GM23338 (cell line): ENCODE measurements at regions not wholly inside any gene's neighbourhood (a gene's known extent, or its start where the extent isn't known, plus 50 kb on each side); places are given as distances from the start of the nearest gene placed in this dataset.

ENCODE experiments used
- ATAC-seq: fragments of 200-7000 bp; cut with Tn5 transposase; 3 replicates; pipeline ENCODE4 v1.9.1; 2020
- DNase-seq: peaks from one replicate; pipeline ENCODE4 v3.0.0-alpha.2; 2015; ENCODE audit warnings: low spot score
- H2AFZ ChIP-seq: fragments of 200-600 bp; sonication (generic); 2 replicates; pipeline ENCODE4 v1.8.0; 2016; ENCODE audit warnings: antibody characterized with exemption, mild to moderate bottlenecking, moderate library complexity
- H3F3A ChIP-seq: fragments of 200-600 bp; sonication (generic); replicated peaks from 2 replicates; pipeline ENCODE4 v1.8.0; 2017; ENCODE audit warnings: antibody characterized with exemption, mixed run types, low read depth
- H3K27ac ChIP-seq: fragments of 200-600 bp; sonication (generic); 2 replicates; pipeline ENCODE4 v1.6.1; 2016; ENCODE audit warnings: low read depth
- H3K27me3 ChIP-seq: fragments of 200-600 bp; sonication (generic); 2 replicates; pipeline ENCODE4 v1.8.0; 2016; ENCODE audit warnings: mild to moderate bottlenecking, mixed run types, moderate library complexity; ENCODE audit not compliant: insufficient read depth
- H3K36me3 ChIP-seq: fragments of 200-600 bp; sonication (generic); 2 replicates; pipeline ENCODE4 v1.8.0; 2016; ENCODE audit warnings: mild to moderate bottlenecking; ENCODE audit not compliant: insufficient read depth
- H3K4me1 ChIP-seq: fragments of 200-600 bp; sonication (generic); 2 replicates; pipeline ENCODE4 v1.8.0; 2016; ENCODE audit warnings: mild to moderate bottlenecking, moderate library complexity; ENCODE audit not compliant: insufficient read depth
- H3K4me2 ChIP-seq: fragments of 200-600 bp; sonication (generic); 2 replicates; pipeline ENCODE4 v1.7.1; 2017; ENCODE audit warnings: mixed run types
- H3K4me3 ChIP-seq: fragments of 200-600 bp; sonication (generic); 2 replicates; pipeline ENCODE4 v1.6.1; 2016; ENCODE audit warnings: mixed run types
- H3K79me2 ChIP-seq: fragments of 200-600 bp; sonication (generic); replicated peaks from 2 replicates; pipeline ENCODE4 v1.8.0; 2017; ENCODE audit warnings: mild to moderate bottlenecking; ENCODE audit not compliant: insufficient read depth
- H3K9me2 ChIP-seq: fragments of 200-600 bp; sonication (generic); 2 replicates; pipeline ENCODE4 v1.8.0; 2017; ENCODE audit not compliant: insufficient read depth
- H4K20me1 ChIP-seq: fragments of 200-600 bp; sonication (generic); replicated peaks from 2 replicates; pipeline ENCODE4 v1.8.0; 2017; ENCODE audit warnings: mild to moderate bottlenecking; ENCODE audit not compliant: insufficient read depth
- H3K27ac Mint-ChIP-seq: 2 replicates; pipeline ENCODE4 v1.8.0; 2020; ENCODE audit warnings: inconsistent platforms, mild to moderate bottlenecking, moderate library complexity, mixed read lengths
- H3K27me3 Mint-ChIP-seq: 3 replicates; pipeline ENCODE4 v1.8.0; 2022; ENCODE audit warnings: low read depth, mild to moderate bottlenecking, moderate library complexity, mixed read lengths, inconsistent platforms; ENCODE audit not compliant: insufficient read depth, poor library complexity
- H3K36me3 Mint-ChIP-seq: 3 replicates; pipeline ENCODE4 v1.8.0; 2021; ENCODE audit warnings: low read depth, mild to moderate bottlenecking, inconsistent platforms, moderate library complexity, mixed read lengths
- H3K4me1 Mint-ChIP-seq: 3 replicates; pipeline ENCODE4 v1.8.0; 2020; ENCODE audit warnings: mild to moderate bottlenecking, inconsistent platforms, mixed read lengths
- H3K4me3 Mint-ChIP-seq: 3 replicates; pipeline ENCODE4 v1.8.0; 2021; ENCODE audit warnings: moderate library complexity, mild to moderate bottlenecking, inconsistent platforms, mixed read lengths
- H3K9me3 Mint-ChIP-seq: 3 replicates; pipeline ENCODE4 v1.8.0; 2020; ENCODE audit warnings: moderate library complexity, mild to moderate bottlenecking, inconsistent platforms, mixed read lengths
- EZH2phosphoT487 ChIP-seq: fragments of 200-600 bp; sonication (generic); IDR thresholded peaks from one replicate; pipeline ENCODE4 v1.8.1; 2018; ENCODE audit warnings: antibody characterized with exemption; ENCODE audit not compliant: unreplicated experiment
- JUNB ChIP-seq: IDR thresholded peaks from one replicate; pipeline ENCODE4 v1.6.1; 2016; ENCODE audit warnings: antibody characterized with exemption; ENCODE audit not compliant: unreplicated experiment
- STAT1 ChIP-seq: IDR thresholded peaks from one replicate; pipeline ENCODE4 v1.6.1; 2016; ENCODE audit warnings: antibody characterized with exemption; ENCODE audit not compliant: unreplicated experiment
- ZNF114 ChIP-seq: fragments of 250-450 bp; sonication (Bioruptor Pico); IDR thresholded peaks from 2 replicates; pipeline ENCODE4 v1.5.0; 2020; ENCODE audit warnings: mild to moderate bottlenecking, moderate library complexity
- TF ChIP-seq, protein P1 (sequence below), 2 experiments: fragments of 200-600 bp in 1 of 2; sonication (generic) in 1 of 2; conservative IDR thresholded peaks; 2 replicates each; pipeline versions ENCODE4 v1.5.1 to v1.6.1; 2016 to 2017; ENCODE audit warnings: antibody characterized with exemption in 2 of 2, low read depth in 2 of 2, mild to moderate bottlenecking in 2 of 2, moderate library complexity in 1 of 2
- TF ChIP-seq, protein P2 (sequence below): IDR thresholded peaks from 2 replicates; pipeline ENCODE4 v1.6.1; 2016; ENCODE audit warnings: antibody characterized with exemption
- TF ChIP-seq, protein P3 (sequence below): fragments of 250-450 bp; sonication (Bioruptor Pico); IDR thresholded peaks from 2 replicates; pipeline ENCODE4 v1.5.0; 2020; ENCODE audit warnings: mild to moderate bottlenecking, moderate library complexity

DNA sequence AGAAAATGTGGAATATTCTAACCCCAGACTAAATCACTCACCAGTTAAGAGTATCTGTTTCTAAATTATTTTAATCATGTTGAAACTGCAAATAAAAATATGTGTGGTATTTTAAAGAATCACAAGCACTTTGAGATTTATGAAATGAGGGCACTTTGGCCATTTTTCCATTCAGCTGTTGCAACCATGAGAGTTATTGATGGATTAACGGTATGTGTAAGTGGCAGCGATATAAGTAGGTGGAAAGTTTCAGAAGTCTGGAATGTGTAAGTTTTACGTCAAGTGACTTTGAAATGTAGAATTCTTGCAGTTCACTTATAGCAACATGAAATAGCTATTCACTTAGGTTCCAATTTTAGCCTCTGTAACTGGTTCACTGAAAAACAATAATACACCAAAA is 905.1 kb upstream of the SLIT2 start (continued):
- TF ChIP-seq, protein P1, sequence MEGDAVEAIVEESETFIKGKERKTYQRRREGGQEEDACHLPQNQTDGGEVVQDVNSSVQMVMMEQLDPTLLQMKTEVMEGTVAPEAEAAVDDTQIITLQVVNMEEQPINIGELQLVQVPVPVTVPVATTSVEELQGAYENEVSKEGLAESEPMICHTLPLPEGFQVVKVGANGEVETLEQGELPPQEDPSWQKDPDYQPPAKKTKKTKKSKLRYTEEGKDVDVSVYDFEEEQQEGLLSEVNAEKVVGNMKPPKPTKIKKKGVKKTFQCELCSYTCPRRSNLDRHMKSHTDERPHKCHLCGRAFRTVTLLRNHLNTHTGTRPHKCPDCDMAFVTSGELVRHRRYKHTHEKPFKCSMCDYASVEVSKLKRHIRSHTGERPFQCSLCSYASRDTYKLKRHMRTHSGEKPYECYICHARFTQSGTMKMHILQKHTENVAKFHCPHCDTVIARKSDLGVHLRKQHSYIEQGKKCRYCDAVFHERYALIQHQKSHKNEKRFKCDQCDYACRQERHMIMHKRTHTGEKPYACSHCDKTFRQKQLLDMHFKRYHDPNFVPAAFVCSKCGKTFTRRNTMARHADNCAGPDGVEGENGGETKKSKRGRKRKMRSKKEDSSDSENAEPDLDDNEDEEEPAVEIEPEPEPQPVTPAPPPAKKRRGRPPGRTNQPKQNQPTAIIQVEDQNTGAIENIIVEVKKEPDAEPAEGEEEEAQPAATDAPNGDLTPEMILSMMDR (conservative IDR thresholded peaks at IDR 0.05; ENCODE audit: low read depth in 2 of 2), result no peak
- TF ChIP-seq EZH2phosphoT487 (no peak), ZNF114 (CRISPR knock-in tag) (no peak), STAT1 (no peak)
- TF ChIP-seq, protein P2, sequence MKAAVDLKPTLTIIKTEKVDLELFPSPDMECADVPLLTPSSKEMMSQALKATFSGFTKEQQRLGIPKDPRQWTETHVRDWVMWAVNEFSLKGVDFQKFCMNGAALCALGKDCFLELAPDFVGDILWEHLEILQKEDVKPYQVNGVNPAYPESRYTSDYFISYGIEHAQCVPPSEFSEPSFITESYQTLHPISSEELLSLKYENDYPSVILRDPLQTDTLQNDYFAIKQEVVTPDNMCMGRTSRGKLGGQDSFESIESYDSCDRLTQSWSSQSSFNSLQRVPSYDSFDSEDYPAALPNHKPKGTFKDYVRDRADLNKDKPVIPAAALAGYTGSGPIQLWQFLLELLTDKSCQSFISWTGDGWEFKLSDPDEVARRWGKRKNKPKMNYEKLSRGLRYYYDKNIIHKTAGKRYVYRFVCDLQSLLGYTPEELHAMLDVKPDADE, result no peak

DNA sequence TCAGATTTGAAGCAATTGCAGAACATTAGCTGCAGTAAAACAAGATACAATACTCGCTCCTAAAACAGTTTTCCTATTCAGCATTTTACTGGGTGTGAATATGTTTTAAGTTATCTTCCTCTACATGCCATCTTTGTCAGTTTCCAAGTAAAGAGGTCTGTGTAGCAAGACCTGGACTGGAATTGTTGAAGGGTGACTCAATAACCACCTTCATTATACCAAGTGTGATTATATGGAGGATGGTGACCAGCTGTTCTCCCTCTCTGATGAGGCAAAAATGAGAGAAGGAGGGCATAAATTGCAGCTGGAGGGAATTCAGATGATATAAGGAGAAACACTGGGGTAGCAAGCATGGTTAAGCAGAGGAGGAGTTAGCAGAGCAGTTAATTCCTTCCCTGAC is 922.1 kb upstream of the SLIT2 start:
- Histone ChIP-seq H3K4me1 (no peaks in the 10 kb centered on the region), H3K4me2 (no peak overlapping the region), H3K4me3 (no peak overlapping the region), H3K9me2 (no peaks in the 10 kb centered on the region), H3K27ac (no peak overlapping the region), H2AFZ (no peak overlapping the region), H3K79me2 (no peaks in the 10 kb centered on the region), H4K20me1 (no peaks in the 10 kb centered on the region), H3F3A (no peaks in the 10 kb centered on the region), H3K36me3 (no peaks in the 10 kb centered on the region), H3K27me3 (no peaks in the 10 kb centered on the region)
- Mint-ChIP-seq H3K27ac (no peak overlapping the region), H3K4me3 (no peak overlapping the region), H3K36me3 (no peaks in the 10 kb centered on the region), H3K27me3 (no peaks in the 10 kb centered on the region), H3K9me3 (no peaks in the 10 kb centered on the region), H3K4me1 (no peaks in the 10 kb centered on the region)
- ATAC-seq (no peak), DNase-seq (no peak)
- TF ChIP-seq, protein P1 (conservative IDR thresholded peaks at IDR 0.05; ENCODE audit: low read depth in 2 of 2), result no peak
- TF ChIP-seq JUNB, result no peak
- TF ChIP-seq, protein P3, sequence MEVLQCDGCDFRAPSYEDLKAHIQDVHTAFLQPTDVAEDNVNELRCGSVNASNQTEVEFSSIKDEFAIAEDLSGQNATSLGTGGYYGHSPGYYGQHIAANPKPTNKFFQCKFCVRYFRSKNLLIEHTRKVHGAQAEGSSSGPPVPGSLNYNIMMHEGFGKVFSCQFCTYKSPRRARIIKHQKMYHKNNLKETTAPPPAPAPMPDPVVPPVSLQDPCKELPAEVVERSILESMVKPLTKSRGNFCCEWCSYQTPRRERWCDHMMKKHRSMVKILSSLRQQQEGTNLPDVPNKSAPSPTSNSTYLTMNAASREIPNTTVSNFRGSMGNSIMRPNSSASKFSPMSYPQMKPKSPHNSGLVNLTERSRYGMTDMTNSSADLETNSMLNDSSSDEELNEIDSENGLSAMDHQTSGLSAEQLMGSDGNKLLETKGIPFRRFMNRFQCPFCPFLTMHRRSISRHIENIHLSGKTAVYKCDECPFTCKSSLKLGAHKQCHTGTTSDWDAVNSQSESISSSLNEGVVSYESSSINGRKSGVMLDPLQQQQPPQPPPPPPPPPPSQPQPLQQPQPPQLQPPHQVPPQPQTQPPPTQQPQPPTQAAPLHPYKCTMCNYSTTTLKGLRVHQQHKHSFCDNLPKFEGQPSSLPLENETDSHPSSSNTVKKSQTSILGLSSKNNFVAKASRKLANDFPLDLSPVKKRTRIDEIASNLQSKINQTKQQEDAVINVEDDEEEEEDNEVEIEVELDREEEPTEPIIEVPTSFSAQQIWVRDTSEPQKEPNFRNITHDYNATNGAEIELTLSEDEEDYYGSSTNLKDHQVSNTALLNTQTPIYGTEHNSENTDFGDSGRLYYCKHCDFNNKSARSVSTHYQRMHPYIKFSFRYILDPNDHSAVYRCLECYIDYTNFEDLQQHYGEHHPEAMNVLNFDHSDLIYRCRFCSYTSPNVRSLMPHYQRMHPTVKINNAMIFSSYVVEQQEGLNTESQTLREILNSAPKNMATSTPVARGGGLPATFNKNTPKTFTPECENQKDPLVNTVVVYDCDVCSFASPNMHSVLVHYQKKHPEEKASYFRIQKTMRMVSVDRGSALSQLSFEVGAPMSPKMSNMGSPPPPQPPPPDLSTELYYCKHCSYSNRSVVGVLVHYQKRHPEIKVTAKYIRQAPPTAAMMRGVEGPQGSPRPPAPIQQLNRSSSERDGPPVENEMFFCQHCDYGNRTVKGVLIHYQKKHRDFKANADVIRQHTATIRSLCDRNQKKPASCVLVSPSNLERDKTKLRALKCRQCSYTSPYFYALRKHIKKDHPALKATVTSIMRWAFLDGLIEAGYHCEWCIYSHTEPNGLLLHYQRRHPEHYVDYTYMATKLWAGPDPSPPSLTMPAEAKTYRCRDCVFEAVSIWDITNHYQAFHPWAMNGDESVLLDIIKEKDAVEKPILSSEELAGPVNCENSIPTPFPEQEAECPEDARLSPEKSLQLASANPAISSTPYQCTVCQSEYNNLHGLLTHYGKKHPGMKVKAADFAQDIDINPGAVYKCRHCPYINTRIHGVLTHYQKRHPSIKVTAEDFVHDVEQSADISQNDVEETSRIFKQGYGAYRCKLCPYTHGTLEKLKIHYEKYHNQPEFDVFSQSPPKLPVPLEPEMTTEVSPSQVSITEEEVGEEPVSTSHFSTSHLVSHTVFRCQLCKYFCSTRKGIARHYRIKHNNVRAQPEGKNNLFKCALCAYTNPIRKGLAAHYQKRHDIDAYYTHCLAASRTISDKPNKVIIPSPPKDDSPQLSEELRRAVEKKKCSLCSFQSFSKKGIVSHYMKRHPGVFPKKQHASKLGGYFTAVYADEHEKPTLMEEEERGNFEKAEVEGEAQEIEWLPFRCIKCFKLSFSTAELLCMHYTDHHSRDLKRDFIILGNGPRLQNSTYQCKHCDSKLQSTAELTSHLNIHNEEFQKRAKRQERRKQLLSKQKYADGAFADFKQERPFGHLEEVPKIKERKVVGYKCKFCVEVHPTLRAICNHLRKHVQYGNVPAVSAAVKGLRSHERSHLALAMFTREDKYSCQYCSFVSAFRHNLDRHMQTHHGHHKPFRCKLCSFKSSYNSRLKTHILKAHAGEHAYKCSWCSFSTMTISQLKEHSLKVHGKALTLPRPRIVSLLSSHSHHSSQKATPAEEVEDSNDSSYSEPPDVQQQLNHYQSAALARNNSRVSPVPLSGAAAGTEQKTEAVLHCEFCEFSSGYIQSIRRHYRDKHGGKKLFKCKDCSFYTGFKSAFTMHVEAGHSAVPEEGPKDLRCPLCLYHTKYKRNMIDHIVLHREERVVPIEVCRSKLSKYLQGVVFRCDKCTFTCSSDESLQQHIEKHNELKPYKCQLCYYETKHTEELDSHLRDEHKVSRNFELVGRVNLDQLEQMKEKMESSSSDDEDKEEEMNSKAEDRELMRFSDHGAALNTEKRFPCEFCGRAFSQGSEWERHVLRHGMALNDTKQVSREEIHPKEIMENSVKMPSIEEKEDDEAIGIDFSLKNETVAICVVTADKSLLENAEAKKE (CRISPR knock-in tag), result no peak
